ENCODE measurements at regions not wholly inside any gene's neighbourhood (a gene's known extent, or its start where the extent isn't known, plus 50 kb on each side); places are given as distances from the start of the nearest gene placed in this dataset.

- Mint-ChIP-seq H3K4me1 (no peaks in the 10 kb centered on the region), H3K4me3 (no peak overlapping the region), H3K27ac (no peak overlapping the region), H3K27me3 (no peaks in the 10 kb centered on the region), H3K36me3 (ENCODE audit: low read depth) (no peaks in the 10 kb centered on the region), H3K9me3 (ENCODE audit: low read depth) (peaks cover 3% of the 10 kb centered on the region)
- intact Hi-C loops (cut with DNase I, micrococcal nuclease): loop anchor here in 1 of 2 experiments (10.0 kb wide), 1 partner anchor 65 kb away; no protein-coding TSS in a partner anchor
- DNase-seq (no peak), ATAC-seq (no peak)
- CTCF ChIA-PET: no interaction called here
- POLR2A ChIA-PET: no interaction called here
Observed at GRCh38 chrX:142149919-142150318, 55.2 kb downstream of the MAGEC2 start.

DNA sequence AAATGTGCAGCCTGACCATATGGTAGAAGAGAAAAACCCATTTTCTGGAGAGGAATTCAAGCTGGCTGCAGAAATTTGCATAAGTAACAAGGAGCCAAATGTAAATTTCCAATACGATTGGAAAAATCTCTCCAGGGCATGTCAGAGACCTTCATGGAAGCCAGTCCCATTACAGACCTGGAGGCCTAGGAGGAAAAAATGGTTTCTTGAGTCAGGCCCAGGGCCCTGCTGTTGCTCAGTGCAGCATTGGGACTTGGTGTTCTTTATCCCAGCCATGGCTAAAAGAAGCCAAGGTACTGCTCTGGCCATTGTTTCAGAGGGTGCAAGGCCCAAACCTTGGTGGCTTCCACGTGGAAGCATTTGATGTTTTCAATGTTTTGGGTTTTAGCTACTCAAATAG is 70.6 kb downstream of the MAGEC2 start:
- intact Hi-C loops (cut with DNase I, micrococcal nuclease): no loop called here
- ATAC-seq: no peak
- no peaks in the 10 kb centered on the region for H3K4me1 Mint-ChIP-seq
- DNase-seq: no peak
- no peaks in the 10 kb centered on the region for H3K9me3 Mint-ChIP-seq (ENCODE audit: low read depth)
- POLR2A ChIA-PET: no interaction called here
- no peak overlapping the region for H3K4me3 Mint-ChIP-seq
- H3K27ac Mint-ChIP-seq: no peak overlapping the region
- CTCF ChIA-PET: no interaction called here
- no peaks in the 10 kb centered on the region for H3K36me3 Mint-ChIP-seq (ENCODE audit: low read depth)
- no peaks in the 10 kb centered on the region for H3K27me3 Mint-ChIP-seq

DNA sequence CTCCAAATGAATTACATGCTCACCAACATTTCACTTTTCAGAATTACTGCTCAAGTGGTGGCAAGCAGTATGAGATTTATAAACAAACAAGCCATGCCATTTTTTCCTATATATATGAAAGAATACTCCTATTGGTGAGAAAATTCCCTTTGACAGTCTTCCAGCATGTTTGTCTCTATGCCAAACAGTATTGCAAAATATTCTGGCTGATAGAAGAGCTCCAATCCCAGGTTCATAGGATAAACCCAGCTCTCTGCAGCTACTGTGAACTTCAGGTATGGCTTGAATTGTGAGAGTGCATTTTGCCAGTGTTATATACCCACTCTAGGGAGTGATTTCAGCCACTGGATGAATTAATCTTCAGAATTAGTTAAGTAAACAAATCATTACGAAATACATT is 108.8 kb downstream of the MAGEC2 start:
- Mint-ChIP-seq H3K27ac (no peak overlapping the region), H3K4me1 (no peaks in the 10 kb centered on the region), H3K36me3 (ENCODE audit: low read depth) (no peaks in the 10 kb centered on the region), H3K4me3 (no peak overlapping the region), H3K27me3 (no peaks in the 10 kb centered on the region), H3K9me3 (ENCODE audit: low read depth) (no peaks in the 10 kb centered on the region)
- ChIA-PET POLR2A (no interaction called here), CTCF (interaction anchor here (0.6 kb wide), 1 partner anchor 689 kb away, joined by 3 read pairs; no protein-coding TSS in a partner anchor)
- no peak for ATAC-seq
- intact Hi-C loops (cut with DNase I, micrococcal nuclease): no loop called here
- DNase-seq: no peak

- POLR2A ChIA-PET: no interaction called here
- intact Hi-C loops (cut with DNase I, micrococcal nuclease): no loop called here
- CTCF ChIA-PET: interaction anchor here (0.6 kb wide), 1 partner anchor 688 kb away, joined by 3 read pairs; no protein-coding TSS in a partner anchor
- Mint-ChIP-seq H3K27ac (no peak overlapping the region), H3K36me3 (ENCODE audit: low read depth) (no peaks in the 10 kb centered on the region), H3K27me3 (no peaks in the 10 kb centered on the region), H3K4me3 (no peak overlapping the region), H3K4me1 (no peaks in the 10 kb centered on the region), H3K9me3 (ENCODE audit: low read depth) (no peaks in the 10 kb centered on the region)
- DNase-seq (no peak), ATAC-seq (no peak)
Observed at GRCh38 chrX:142095651-142096245, 109.3 kb downstream of the MAGEC2 start.

GRCh38 chrX:142089193-142089592 is 115.9 kb downstream of the MAGEC2 start:
- ATAC-seq (no peak), DNase-seq (no peak)
- Mint-ChIP-seq H3K9me3 (ENCODE audit: low read depth) (no peaks in the 10 kb centered on the region), H3K27me3 (no peaks in the 10 kb centered on the region), H3K27ac (no peak overlapping the region), H3K4me3 (no peak overlapping the region), H3K36me3 (ENCODE audit: low read depth) (no peaks in the 10 kb centered on the region), H3K4me1 (no peaks in the 10 kb centered on the region)
- CTCF ChIA-PET: no interaction called here
- intact Hi-C loops (cut with DNase I, micrococcal nuclease): no loop called here
- POLR2A ChIA-PET: no interaction called here

- H3K4me3 Mint-ChIP-seq: no peak overlapping the region
- ATAC-seq: no peak
- no peaks in the 10 kb centered on the region for H3K27me3 Mint-ChIP-seq
- no peaks in the 10 kb centered on the region for H3K9me3 Mint-ChIP-seq (ENCODE audit: low read depth)
- CTCF ChIA-PET: no interaction called here
- intact Hi-C loops (cut with DNase I, micrococcal nuclease): no loop called here
- no peaks in the 10 kb centered on the region for H3K36me3 Mint-ChIP-seq (ENCODE audit: low read depth)
- POLR2A ChIA-PET: no interaction called here
- no peak overlapping the region for H3K27ac Mint-ChIP-seq
- no peak for DNase-seq
- H3K4me1 Mint-ChIP-seq: no peaks in the 10 kb centered on the region
Observed at GRCh38 chrX:142084611-142085010, 120.5 kb downstream of the MAGEC2 start.

GRCh38 chrX:142076633-142077032 is 128.5 kb downstream of the MAGEC2 start:
- ATAC-seq (no peak), DNase-seq (no peak)
- CTCF ChIA-PET: no interaction called here
- no peak overlapping the region for H3K27ac Mint-ChIP-seq
- H3K4me3 Mint-ChIP-seq: no peak overlapping the region
- no peaks in the 10 kb centered on the region for H3K4me1 Mint-ChIP-seq
- no peaks in the 10 kb centered on the region for H3K36me3 Mint-ChIP-seq (ENCODE audit: low read depth)
- peaks cover 6% of the 10 kb centered on the region for H3K9me3 Mint-ChIP-seq (ENCODE audit: low read depth)
- POLR2A ChIA-PET: no interaction called here
- intact Hi-C loops (cut with DNase I, micrococcal nuclease): no loop called here
- no peaks in the 10 kb centered on the region for H3K27me3 Mint-ChIP-seq

DNA sequence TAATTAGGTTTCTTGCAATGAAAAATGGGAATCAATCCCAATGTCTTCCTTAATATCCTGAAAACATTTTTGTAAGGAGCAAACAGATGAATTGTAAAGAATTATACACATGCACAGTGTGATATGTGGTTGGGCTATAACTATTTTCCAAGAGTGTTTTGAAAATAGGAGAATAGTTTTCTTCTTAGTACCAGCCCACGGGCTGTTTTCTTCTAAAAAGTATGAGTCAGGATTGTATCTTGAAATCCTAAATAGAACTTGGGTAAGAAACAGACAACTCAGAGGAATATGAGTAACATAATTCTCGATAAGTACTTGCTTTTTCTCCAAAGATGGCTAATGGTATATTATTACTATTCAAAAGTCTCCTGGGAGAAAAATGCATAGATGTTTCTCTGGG is 136.7 kb downstream of the MAGEC2 start:
- CTCF ChIA-PET: no interaction called here
- Mint-ChIP-seq H3K36me3 (ENCODE audit: low read depth) (no peaks in the 10 kb centered on the region), H3K27me3 (no peaks in the 10 kb centered on the region), H3K27ac (no peak overlapping the region), H3K4me3 (no peak overlapping the region), H3K4me1 (no peaks in the 10 kb centered on the region), H3K9me3 (ENCODE audit: low read depth) (peaks cover 5% of the 10 kb centered on the region)
- ATAC-seq (no peak), DNase-seq (no peak)
- POLR2A ChIA-PET: no interaction called here
- intact Hi-C loops (cut with DNase I, micrococcal nuclease): no loop called here

GRCh38 chrX:142060191-142060590 is 144.9 kb downstream of the MAGEC2 start:
- DNase-seq (no peak), ATAC-seq (no peak)
- H3K36me3 Mint-ChIP-seq (ENCODE audit: low read depth): no peaks in the 10 kb centered on the region
- peaks cover 8% of the 10 kb centered on the region for H3K9me3 Mint-ChIP-seq (ENCODE audit: low read depth)
- intact Hi-C loops (cut with DNase I, micrococcal nuclease): no loop called here
- ChIA-PET POLR2A (no interaction called here), CTCF (no interaction called here)
- H3K4me1 Mint-ChIP-seq: no peaks in the 10 kb centered on the region
- H3K27ac Mint-ChIP-seq: no peak overlapping the region
- no peak overlapping the region for H3K4me3 Mint-ChIP-seq
- no peaks in the 10 kb centered on the region for H3K27me3 Mint-ChIP-seq

- POLR2A ChIA-PET: no interaction called here
- peaks cover 6% of the 10 kb centered on the region for H3K9me3 Mint-ChIP-seq (ENCODE audit: low read depth)
- H3K27ac Mint-ChIP-seq: no peak overlapping the region
- no peak overlapping the region for H3K4me3 Mint-ChIP-seq
- ATAC-seq (no peak), DNase-seq (no peak)
- no peaks in the 10 kb centered on the region for H3K36me3 Mint-ChIP-seq (ENCODE audit: low read depth)
- H3K4me1 Mint-ChIP-seq: no peaks in the 10 kb centered on the region
- H3K27me3 Mint-ChIP-seq: no peaks in the 10 kb centered on the region
- CTCF ChIA-PET: no interaction called here
- intact Hi-C loops (cut with DNase I, micrococcal nuclease): no loop called here
Observed at GRCh38 chrX:142054094-142054493, 150.4 kb downstream of the MAGEC1 start.

- no peaks in the 10 kb centered on the region for H3K4me1 Mint-ChIP-seq
- H3K36me3 Mint-ChIP-seq (ENCODE audit: low read depth): no peaks in the 10 kb centered on the region
- peaks cover 6% of the 10 kb centered on the region for H3K9me3 Mint-ChIP-seq (ENCODE audit: low read depth)
- no peak for DNase-seq
- no peak for ATAC-seq
- no peaks in the 10 kb centered on the region for H3K27me3 Mint-ChIP-seq
- H3K27ac Mint-ChIP-seq: no peak overlapping the region
- intact Hi-C loops (cut with DNase I, micrococcal nuclease): no loop called here
- ChIA-PET POLR2A (no interaction called here), CTCF (no interaction called here)
- no peak overlapping the region for H3K4me3 Mint-ChIP-seq
Observed at GRCh38 chrX:142052238-142052637, 148.5 kb downstream of the MAGEC1 start.

- CTCF ChIA-PET: no interaction called here
- POLR2A ChIA-PET: no interaction called here
- Mint-ChIP-seq H3K9me3 (ENCODE audit: low read depth) (peaks cover 3% of the 10 kb centered on the region), H3K27ac (no peak overlapping the region), H3K4me3 (no peak overlapping the region), H3K27me3 (no peaks in the 10 kb centered on the region), H3K36me3 (ENCODE audit: low read depth) (no peaks in the 10 kb centered on the region), H3K4me1 (no peaks in the 10 kb centered on the region)
- ATAC-seq (no peak), DNase-seq (no peak)
- intact Hi-C loops (cut with DNase I, micrococcal nuclease): no loop called here
Observed at GRCh38 chrX:142043196-142043595, 139.5 kb downstream of the MAGEC1 start.

DNA sequence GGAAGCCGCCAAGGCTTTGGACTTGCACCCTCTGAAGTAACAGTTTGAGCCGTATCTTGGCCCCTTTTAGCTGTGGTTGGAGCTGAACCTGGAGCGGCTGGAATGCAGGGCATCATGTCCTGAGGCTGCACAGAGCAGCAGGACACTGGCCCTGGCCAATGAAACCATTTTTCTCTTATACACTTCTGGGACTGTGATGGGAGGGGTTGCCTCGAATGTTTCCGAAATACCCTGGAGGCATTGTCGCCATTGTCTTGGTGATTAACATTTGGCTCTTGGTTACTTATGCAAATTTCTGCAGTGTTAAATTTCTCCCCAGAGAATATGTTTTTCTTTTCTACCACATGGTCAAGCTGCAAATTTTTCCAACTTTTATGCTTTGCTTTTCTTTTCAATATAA is 137.2 kb downstream of the MAGEC1 start:
- H3K27ac Mint-ChIP-seq: no peak overlapping the region
- H3K4me3 Mint-ChIP-seq: no peak overlapping the region
- POLR2A ChIA-PET: no interaction called here
- intact Hi-C loops (cut with DNase I, micrococcal nuclease): no loop called here
- ATAC-seq (no peak), DNase-seq (no peak)
- CTCF ChIA-PET: no interaction called here
- no peaks in the 10 kb centered on the region for H3K36me3 Mint-ChIP-seq (ENCODE audit: low read depth)
- no peaks in the 10 kb centered on the region for H3K27me3 Mint-ChIP-seq
- H3K4me1 Mint-ChIP-seq: no peaks in the 10 kb centered on the region
- peaks cover 3% of the 10 kb centered on the region for H3K9me3 Mint-ChIP-seq (ENCODE audit: low read depth)
